SK-N-SH treated with all-trans-retinoic acid at 6 μM for 48 hours (cell line): ENCODE measurements at regions not wholly inside any gene's neighbourhood (a gene's known extent, or its start where the extent isn't known, plus 50 kb on each side); places are given as distances from the start of the nearest gene placed in this dataset.

Experiments used
- ATAC-seq: fragments of 200-7000 bp; cut with Tn5 transposase; 3 replicates; pipeline ENCODE4 v1.9.1; 2020; ENCODE audit warnings: mild to moderate bottlenecking, moderate library complexity
- ARNTL ChIP-seq: fragments of 450-650 bp; formaldehyde crosslinking; IDR thresholded peaks from 2 replicates; pipeline ENCODE4 v1.5.0; 2020; ENCODE audit warnings: low read depth, mild to moderate bottlenecking, moderate library complexity, borderline replicate concordance
- BACH2 ChIP-seq: fragments of 250-450 bp; sonication (Bioruptor Pico); IDR thresholded peaks from 2 replicates; pipeline ENCODE4 v1.9.0; 2021; ENCODE audit warnings: mild to moderate bottlenecking, borderline replicate concordance
- CREB5 ChIP-seq: fragments of 250-450 bp; sonication (Bioruptor Pico); IDR thresholded peaks from 2 replicates; pipeline ENCODE4 v1.5.1; 2020; ENCODE audit warnings: low read depth, mild to moderate bottlenecking, moderate library complexity
- CSDC2 ChIP-seq: fragments of 250-450 bp; sonication (Bioruptor Pico); IDR thresholded peaks from 2 replicates; pipeline ENCODE4 v1.5.0; 2020; ENCODE audit warnings: mild to moderate bottlenecking, moderate library complexity
- ESRRG ChIP-seq: fragments of 250-450 bp; sonication (Bioruptor Pico); IDR thresholded peaks from 2 replicates; pipeline ENCODE4 v1.6.1; 2021; ENCODE audit warnings: mild to moderate bottlenecking
- GLIS3 ChIP-seq: fragments of 250-450 bp; sonication (Bioruptor Pico); IDR thresholded peaks from 2 replicates; pipeline ENCODE4 v1.5.0; 2020; ENCODE audit warnings: mild to moderate bottlenecking, moderate library complexity
- ISL1 ChIP-seq: fragments of 250-450 bp; sonication (Bioruptor Pico); IDR thresholded peaks from 2 replicates; pipeline ENCODE4 v2.1.2; 2022; ENCODE audit warnings: mild to moderate bottlenecking, moderate library complexity
- OSR1 ChIP-seq: fragments of 250-450 bp; sonication (Bioruptor Pico); IDR thresholded peaks from 2 replicates; pipeline ENCODE4 v1.8.0; 2022; ENCODE audit warnings: moderate library complexity, mild to moderate bottlenecking, inconsistent platforms
- PATZ1 ChIP-seq: fragments of 250-450 bp; sonication (Bioruptor Pico); IDR thresholded peaks from 2 replicates; pipeline ENCODE4 v1.8.0; 2020; ENCODE audit warnings: mild to moderate bottlenecking, moderate library complexity, borderline replicate concordance
- PPARA ChIP-seq: fragments of 250-450 bp; sonication (Bioruptor Pico); IDR thresholded peaks from 2 replicates; pipeline ENCODE4 v1.5.0; 2020; ENCODE audit warnings: mild to moderate bottlenecking, borderline replicate concordance
- RARB ChIP-seq: fragments of 250-450 bp; sonication (Bioruptor Pico); IDR thresholded peaks from 2 replicates; pipeline ENCODE4 v1.8.0; 2021; ENCODE audit warnings: mild to moderate bottlenecking, moderate library complexity
- SNAI2 ChIP-seq: fragments of 250-450 bp; sonication (Bioruptor Pico); IDR thresholded peaks from 2 replicates; pipeline ENCODE4 v1.5.0; 2020; ENCODE audit warnings: mild to moderate bottlenecking, moderate library complexity
- TCF4 ChIP-seq: fragments of 250-450 bp; sonication (Bioruptor Pico); IDR thresholded peaks from 2 replicates; pipeline ENCODE4 v1.8.0; 2021; ENCODE audit warnings: mild to moderate bottlenecking, moderate library complexity, borderline replicate concordance
- TOX ChIP-seq: fragments of 250-450 bp; sonication (Bioruptor Pico); IDR thresholded peaks from 2 replicates; pipeline ENCODE4 v1.8.0; 2021; ENCODE audit warnings: mild to moderate bottlenecking, moderate library complexity, borderline replicate concordance
- ZC3H10 ChIP-seq: fragments of 250-450 bp; sonication (Bioruptor Pico); IDR thresholded peaks from 2 replicates; pipeline ENCODE4 v1.5.1; 2021; ENCODE audit warnings: mild to moderate bottlenecking, moderate library complexity
- ZFP3 ChIP-seq: fragments of 250-450 bp; sonication (Bioruptor Pico); IDR thresholded peaks from 2 replicates; pipeline ENCODE4 v1.5.0; 2020; ENCODE audit warnings: mild to moderate bottlenecking, moderate library complexity
- ZFP30 ChIP-seq: fragments of 450-650 bp; formaldehyde crosslinking; IDR thresholded peaks from 2 replicates; pipeline ENCODE4 v1.5.0; 2022; ENCODE audit warnings: mild to moderate bottlenecking, moderate library complexity
- ZNF565 ChIP-seq: fragments of 450-650 bp; formaldehyde crosslinking; conservative IDR thresholded peaks from 2 replicates; pipeline ENCODE4 v1.5.0; 2020; ENCODE audit warnings: low read depth, mild to moderate bottlenecking, moderate library complexity
- ZNF70 ChIP-seq: fragments of 450-650 bp; formaldehyde crosslinking; IDR thresholded peaks from 2 replicates; pipeline ENCODE4 v1.5.0; 2020; ENCODE audit warnings: mild to moderate bottlenecking, moderate library complexity
- ZNF8 ChIP-seq: fragments of 450-650 bp; formaldehyde crosslinking; IDR thresholded peaks from 2 replicates; pipeline ENCODE4 v1.5.0; 2020; ENCODE audit warnings: mild to moderate bottlenecking, moderate library complexity
- TF ChIP-seq, protein P1 (sequence below): fragments of 250-450 bp; sonication (Bioruptor Pico); IDR thresholded peaks from 2 replicates; pipeline ENCODE4 v1.5.0; 2020; ENCODE audit warnings: mild to moderate bottlenecking, moderate library complexity
- TF ChIP-seq, protein P2 (sequence below): fragments of 250-450 bp; sonication (Bioruptor Pico); IDR thresholded peaks from 2 replicates; pipeline ENCODE4 v1.5.1; 2021; ENCODE audit warnings: mild to moderate bottlenecking, moderate library complexity
- TF ChIP-seq, protein P3 (sequence below): fragments of 250-450 bp; sonication (Bioruptor Pico); IDR thresholded peaks from 2 replicates; pipeline ENCODE4 v1.8.0; 2021; ENCODE audit warnings: low read depth, mild to moderate bottlenecking, moderate library complexity, borderline replicate concordance

DNA sequence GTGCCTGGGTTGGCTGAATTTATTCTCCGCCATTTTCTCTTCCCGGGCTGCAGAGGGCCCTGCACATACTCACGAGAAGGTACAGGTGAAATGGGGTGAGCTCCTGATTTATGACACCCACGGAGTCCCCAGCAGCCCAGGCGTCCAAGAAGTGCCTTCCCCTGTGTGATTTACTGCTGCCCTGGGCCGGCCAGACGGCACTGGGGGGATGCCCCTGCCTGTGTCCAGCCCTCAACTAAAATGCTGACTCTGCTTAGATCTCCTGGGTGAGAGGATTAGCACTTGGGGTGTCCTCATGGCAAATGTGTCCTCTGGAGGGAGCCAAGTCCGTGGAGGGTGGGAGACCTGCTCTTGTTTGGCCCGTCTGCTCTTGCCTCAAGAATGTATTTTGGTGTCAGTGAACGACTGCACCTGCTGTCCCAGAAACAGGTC lies 132.4 kb downstream of the MAF start:
- ATAC-seq = no peak

GRCh38 chr16:79466111-79466510 lies 134.4 kb downstream of the MAF start:
- TF ChIP-seq ESRRG (CRISPR knock-in tag) = no peak
- no peak for TF ChIP-seq PPARA (CRISPR knock-in tag)
- no peak for TF ChIP-seq ARNTL (CRISPR knock-in tag)
- no peak for TF ChIP-seq ZC3H10
- no peak for TF ChIP-seq CSDC2
- no peak for TF ChIP-seq BACH2 (CRISPR knock-in tag)
- no peak for TF ChIP-seq GLIS3 (CRISPR knock-in tag)
- no peak for TF ChIP-seq TCF4 (CRISPR knock-in tag)
- TF ChIP-seq CREB5 = no peak
- no peak for TF ChIP-seq SNAI2 (CRISPR knock-in tag)
- TF ChIP-seq ISL1 (CRISPR knock-in tag) = no peak
- TF ChIP-seq ZNF565 (CRISPR knock-in tag) = no peak
- no peak for TF ChIP-seq TOX (CRISPR knock-in tag)
- TF ChIP-seq ZFP30 = no peak
- TF ChIP-seq ZFP3 (CRISPR knock-in tag) = no peak
- TF ChIP-seq ZNF70 (CRISPR knock-in tag) = no peak
- TF ChIP-seq OSR1 (CRISPR knock-in tag) = no peak
- TF ChIP-seq PATZ1 (CRISPR knock-in tag) = no peak
- TF ChIP-seq, protein P1, sequence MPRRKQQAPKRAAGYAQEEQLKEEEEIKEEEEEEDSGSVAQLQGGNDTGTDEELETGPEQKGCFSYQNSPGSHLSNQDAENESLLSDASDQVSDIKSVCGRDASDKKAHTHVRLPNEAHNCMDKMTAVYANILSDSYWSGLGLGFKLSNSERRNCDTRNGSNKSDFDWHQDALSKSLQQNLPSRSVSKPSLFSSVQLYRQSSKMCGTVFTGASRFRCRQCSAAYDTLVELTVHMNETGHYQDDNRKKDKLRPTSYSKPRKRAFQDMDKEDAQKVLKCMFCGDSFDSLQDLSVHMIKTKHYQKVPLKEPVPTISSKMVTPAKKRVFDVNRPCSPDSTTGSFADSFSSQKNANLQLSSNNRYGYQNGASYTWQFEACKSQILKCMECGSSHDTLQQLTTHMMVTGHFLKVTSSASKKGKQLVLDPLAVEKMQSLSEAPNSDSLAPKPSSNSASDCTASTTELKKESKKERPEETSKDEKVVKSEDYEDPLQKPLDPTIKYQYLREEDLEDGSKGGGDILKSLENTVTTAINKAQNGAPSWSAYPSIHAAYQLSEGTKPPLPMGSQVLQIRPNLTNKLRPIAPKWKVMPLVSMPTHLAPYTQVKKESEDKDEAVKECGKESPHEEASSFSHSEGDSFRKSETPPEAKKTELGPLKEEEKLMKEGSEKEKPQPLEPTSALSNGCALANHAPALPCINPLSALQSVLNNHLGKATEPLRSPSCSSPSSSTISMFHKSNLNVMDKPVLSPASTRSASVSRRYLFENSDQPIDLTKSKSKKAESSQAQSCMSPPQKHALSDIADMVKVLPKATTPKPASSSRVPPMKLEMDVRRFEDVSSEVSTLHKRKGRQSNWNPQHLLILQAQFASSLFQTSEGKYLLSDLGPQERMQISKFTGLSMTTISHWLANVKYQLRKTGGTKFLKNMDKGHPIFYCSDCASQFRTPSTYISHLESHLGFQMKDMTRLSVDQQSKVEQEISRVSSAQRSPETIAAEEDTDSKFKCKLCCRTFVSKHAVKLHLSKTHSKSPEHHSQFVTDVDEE (CRISPR knock-in tag) = no peak
- ATAC-seq = no peak

More for the DNA sequence above, 132.4 kb downstream of the MAF start:
- TF ChIP-seq RARB (CRISPR knock-in tag) = no peak
- no peak for TF ChIP-seq SNAI2 (CRISPR knock-in tag)

DNA sequence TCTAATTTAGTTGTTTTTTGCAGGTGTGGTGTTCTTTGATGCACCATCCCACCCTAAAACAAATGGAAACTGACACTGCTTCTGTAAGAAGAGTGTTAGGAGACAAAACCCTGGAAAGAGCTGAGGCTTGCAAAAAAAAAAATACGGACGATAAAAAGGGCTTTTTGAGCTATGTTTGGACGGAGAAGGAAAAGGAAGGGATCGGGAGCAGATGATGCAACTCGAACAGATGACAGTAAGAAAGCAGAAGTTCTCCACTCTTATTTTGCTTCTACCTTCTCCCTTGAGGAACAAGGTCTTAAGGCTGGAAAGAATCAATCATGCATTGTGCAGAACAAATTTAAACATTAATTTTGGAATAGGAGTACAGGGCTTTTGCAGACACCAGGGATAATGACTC lies 136.7 kb downstream of the MAF start:
- ATAC-seq = no peak
- TF ChIP-seq, protein P2, sequence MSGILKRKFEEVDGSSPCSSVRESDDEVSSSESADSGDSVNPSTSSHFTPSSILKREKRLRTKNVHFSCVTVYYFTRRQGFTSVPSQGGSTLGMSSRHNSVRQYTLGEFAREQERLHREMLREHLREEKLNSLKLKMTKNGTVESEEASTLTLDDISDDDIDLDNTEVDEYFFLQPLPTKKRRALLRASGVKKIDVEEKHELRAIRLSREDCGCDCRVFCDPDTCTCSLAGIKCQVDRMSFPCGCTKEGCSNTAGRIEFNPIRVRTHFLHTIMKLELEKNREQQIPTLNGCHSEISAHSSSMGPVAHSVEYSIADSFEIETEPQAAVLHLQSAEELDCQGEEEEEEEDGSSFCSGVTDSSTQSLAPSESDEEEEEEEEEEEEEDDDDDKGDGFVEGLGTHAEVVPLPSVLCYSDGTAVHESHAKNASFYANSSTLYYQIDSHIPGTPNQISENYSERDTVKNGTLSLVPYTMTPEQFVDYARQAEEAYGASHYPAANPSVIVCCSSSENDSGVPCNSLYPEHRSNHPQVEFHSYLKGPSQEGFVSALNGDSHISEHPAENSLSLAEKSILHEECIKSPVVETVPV (CRISPR knock-in tag) = no peak
- TF ChIP-seq ZNF8 = no peak
- no peak for TF ChIP-seq ZNF565 (CRISPR knock-in tag)
- no peak for TF ChIP-seq RARB (CRISPR knock-in tag)
- no peak for TF ChIP-seq PPARA (CRISPR knock-in tag)
- TF ChIP-seq ARNTL (CRISPR knock-in tag) = no peak
- TF ChIP-seq ISL1 (CRISPR knock-in tag) = no peak
- no peak for TF ChIP-seq TCF4 (CRISPR knock-in tag)

GRCh38 chr16:79456036-79456435 lies 144.5 kb downstream of the MAF start:
- ATAC-seq = no peak

More at GRCh38 chr16:79456036-79456435, 144.5 kb downstream of the MAF start:
- TF ChIP-seq ARNTL (CRISPR knock-in tag) = no peak
- no peak for TF ChIP-seq PPARA (CRISPR knock-in tag)
- no peak for TF ChIP-seq ZNF565 (CRISPR knock-in tag)
- TF ChIP-seq, protein P3, sequence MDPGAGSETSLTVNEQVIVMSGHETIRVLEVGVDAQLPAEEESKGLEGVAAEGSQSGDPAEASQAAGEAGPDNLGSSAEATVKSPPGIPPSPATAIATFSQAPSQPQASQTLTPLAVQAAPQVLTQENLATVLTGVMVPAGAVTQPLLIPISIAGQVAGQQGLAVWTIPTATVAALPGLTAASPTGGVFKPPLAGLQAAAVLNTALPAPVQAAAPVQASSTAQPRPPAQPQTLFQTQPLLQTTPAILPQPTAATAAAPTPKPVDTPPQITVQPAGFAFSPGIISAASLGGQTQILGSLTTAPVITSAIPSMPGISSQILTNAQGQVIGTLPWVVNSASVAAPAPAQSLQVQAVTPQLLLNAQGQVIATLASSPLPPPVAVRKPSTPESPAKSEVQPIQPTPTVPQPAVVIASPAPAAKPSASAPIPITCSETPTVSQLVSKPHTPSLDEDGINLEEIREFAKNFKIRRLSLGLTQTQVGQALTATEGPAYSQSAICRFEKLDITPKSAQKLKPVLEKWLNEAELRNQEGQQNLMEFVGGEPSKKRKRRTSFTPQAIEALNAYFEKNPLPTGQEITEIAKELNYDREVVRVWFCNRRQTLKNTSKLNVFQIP (CRISPR knock-in tag) = no peak
- TF ChIP-seq RARB (CRISPR knock-in tag) = no peak
- no peak for TF ChIP-seq BACH2 (CRISPR knock-in tag)
- no peak for TF ChIP-seq ESRRG (CRISPR knock-in tag)
